ENCODE measurements at regions not wholly inside any gene's neighbourhood (a gene's known extent, or its start where the extent isn't known, plus 50 kb on each side); places are given as distances from the start of the nearest gene placed in this dataset.
"Not testable (repeated sequence)": the region's sequence is repeated elsewhere in the genome, so short reads cannot be mapped to it uniquely, and the experiment has no call there.

- TF ChIP-seq CTCF (IDR thresholded peaks at IDR 0.05) (no peak), POLR2A (IDR thresholded peaks at IDR 0.05) (no peak)
- intact Hi-C loops (cut with DNase I) = no loop called here
Observed at GRCh38 chr14:42488965-42489364, 882.3 kb downstream of the LRFN5 start.

GRCh38 chr14:42482345-42482971, 875.8 kb downstream of the LRFN5 start:
- H3K36me3 ChIP-seq; intact Hi-C loops (cut with DNase I); H3K9me3 ChIP-seq; DNase-seq; H3K4me3 ChIP-seq (replicated peaks in 1 of 3); H3K27ac ChIP-seq; H3K27me3 ChIP-seq; H3K4me1 ChIP-seq: not testable (repeated sequence)
- 96% methylated on average over 21 to 36 of the region's 41 CpGs for WGBS, 2 donors

More at GRCh38 chr14:42488965-42489364, 882.3 kb downstream of the LRFN5 start:
- Histone ChIP-seq H3K9me3 (no peaks in the 10 kb centered on the region), H3K36me3 (no peaks in the 10 kb centered on the region), H3K4me1 (no peaks in the 10 kb centered on the region), H3K27ac (no peak overlapping the region), H3K4me3 (replicated peaks in 1 of 3) (no peak overlapping the region), H3K27me3 (no peaks in the 10 kb centered on the region)
- no peak for DNase-seq
- 40 to 58% methylated on average over 1 of the region's 1 CpG for WGBS, 2 donors

GRCh38 chr14:42481714-42482113, 875.0 kb downstream of the LRFN5 start:
- DNase-seq; H3K4me1 ChIP-seq; H3K4me3 ChIP-seq (replicated peaks in 1 of 3); H3K27me3 ChIP-seq; H3K27ac ChIP-seq; H3K36me3 ChIP-seq; H3K9me3 ChIP-seq; intact Hi-C loops (cut with DNase I): not testable (repeated sequence)
- 92 to 93% methylated on average over 4 to 8 of the region's 8 CpGs for WGBS, 2 donors

- no peak overlapping the region for H3K27ac ChIP-seq
- TF ChIP-seq CTCF (IDR thresholded peaks at IDR 0.05) (no peak), POLR2A (IDR thresholded peaks at IDR 0.05) (no peak)
- no peaks in the 10 kb centered on the region for H3K36me3 ChIP-seq
- intact Hi-C loops (cut with DNase I) = no loop called here
- H3K4me3 ChIP-seq (replicated peaks in 1 of 3) = no peak overlapping the region
- H3K27me3 ChIP-seq = no peaks in the 10 kb centered on the region
- DNase-seq = no peak
- 71 to 74% methylated on average over 1 of the region's 1 CpG for WGBS, 2 donors
- no peaks in the 10 kb centered on the region for H3K9me3 ChIP-seq
- no peaks in the 10 kb centered on the region for H3K4me1 ChIP-seq
Observed at GRCh38 chr14:42480255-42480654, 873.6 kb downstream of the LRFN5 start.

GRCh38 chr14:42475289-42475688, 868.6 kb downstream of the LRFN5 start:
- Histone ChIP-seq H3K36me3 (no peaks in the 10 kb centered on the region), H3K4me1 (no peaks in the 10 kb centered on the region), H3K4me3 (replicated peaks in 1 of 3) (no peak overlapping the region), H3K27ac (no peak overlapping the region), H3K27me3 (no peaks in the 10 kb centered on the region), H3K9me3 (no peaks in the 10 kb centered on the region)
- WGBS, 2 donors = 40 to 57% methylated on average over 6 of the region's 6 CpGs
- TF ChIP-seq POLR2A (IDR thresholded peaks at IDR 0.05) = no peak
- no peak for TF ChIP-seq CTCF (IDR thresholded peaks at IDR 0.05)
- intact Hi-C loops (cut with DNase I) = no loop called here
- DNase-seq = no peak

- Histone ChIP-seq H3K9me3 (no peaks in the 10 kb centered on the region), H3K27ac (no peak overlapping the region), H3K27me3 (no peaks in the 10 kb centered on the region), H3K4me1 (no peaks in the 10 kb centered on the region), H3K4me3 (replicated peaks in 1 of 3) (no peak overlapping the region), H3K36me3 (no peaks in the 10 kb centered on the region)
- WGBS, 2 donors = 63 to 64% methylated on average over 3 of the region's 3 CpGs
- intact Hi-C loops (cut with DNase I) = no loop called here
- TF ChIP-seq POLR2A (IDR thresholded peaks at IDR 0.05) (no peak), CTCF (IDR thresholded peaks at IDR 0.05) (no peak)
- DNase-seq = no peak
Observed at GRCh38 chr14:42470427-42470719, 863.7 kb downstream of the LRFN5 start.

Measured in thyroid gland (tissue), 4 donors.